K562 (cell line): ENCODE measurements at regions not wholly inside any gene's neighbourhood (a gene's known extent, or its start where the extent isn't known, plus 50 kb on each side); places are given as distances from the start of the nearest gene placed in this dataset.

ENCODE experiments used
- ATAC-seq: fragments of 200-7000 bp; cut with Tn5 transposase; 3 replicates; pipeline ENCODE4 v1.9.1; 2020; ENCODE audit warnings: moderate library complexity
- BruUV-seq: library from RNA; stranded (reverse); fragments of 400-500 nt; replicated peaks from 2 replicates; lab custom pipeline; 2021; lab: Mats Ljungman, UMichigan
- CTCF ChIA-PET: fragments of 300-600 bp; formaldehyde crosslinking; extraction: SDS; loops from one replicate; lab custom pipeline; 2021; ENCODE audit warnings: low intra/inter-chr PET ratio; lab: Yijun Ruan, JAX
- POLR2A ChIA-PET: fragments of 300-600, 350-650 bp; sonication (Branson Sonifier 250); formaldehyde crosslinking; extraction: SDS; loops from one replicate; lab custom pipeline; 2021; ENCODE audit warnings: antibody characterized with exemption, inconsistent platforms; lab: Yijun Ruan, JAX
- DNase-seq, 4 experiments: peaks; one replicate each; pipeline versions ENCODE4 v3.0.0 to v3.0.0-alpha.2; 2011 to 2018; ENCODE audit warnings: low spot score in 3 of 4, mixed read lengths in 3 of 4; ENCODE audit errors: extremely low read depth in 1 of 4
- FAIRE-seq: peaks from 2 replicates; lab custom pipeline; 2011; peaks lifted over from hg19 to GRCh38; lab: Jason Lieb, UNC
- H2AFZ ChIP-seq: 2 replicates; pipeline ENCODE4 v1.6.0; 2011; ENCODE audit warnings: low read depth, low read length, control low read depth, inconsistent platforms
- H3K27ac ChIP-seq: fragments of 200-600 bp; 3 replicates; pipeline ENCODE4 v1.8.0; 2011; ENCODE audit warnings: low read depth, mild to moderate bottlenecking, control low read depth, inconsistent platforms, low read length, moderate library complexity, mixed read lengths; ENCODE audit errors: extremely low read depth
- H3K27me3 ChIP-seq, 2 experiments: fragments of 300-600 bp in 1 of 2; 2 replicates in 1 of 2; 3 replicates in 1 of 2; pipeline versions ENCODE4 v1.6.0 to v1.8.0; 2011; ENCODE audit warnings: inconsistent platforms in 2 of 2, low read length in 2 of 2, mild to moderate bottlenecking in 1 of 2, mixed read lengths in 1 of 2, moderate library complexity in 1 of 2; ENCODE audit not compliant: control insufficient read depth in 2 of 2, insufficient read depth in 2 of 2
- H3K36me3 ChIP-seq: fragments of 300-600 bp; 3 replicates; pipeline ENCODE4 v1.8.0; 2011; ENCODE audit warnings: mild to moderate bottlenecking, low read length, inconsistent platforms; ENCODE audit not compliant: control insufficient read depth, insufficient read depth
- H3K4me1 ChIP-seq, 2 experiments: fragments of 200-600 bp in 1 of 2; replicated peaks in 1 of 2; 2 replicates in 1 of 2; 3 replicates in 1 of 2; pipeline versions ENCODE4 v1.5.1 to v1.8.0; 2011; ENCODE audit warnings: inconsistent platforms in 2 of 2, low read length in 2 of 2, mild to moderate bottlenecking in 1 of 2, mixed read lengths in 1 of 2, moderate library complexity in 1 of 2; ENCODE audit not compliant: control insufficient read depth in 2 of 2, insufficient read depth in 2 of 2
- H3K4me2 ChIP-seq: 2 replicates; pipeline ENCODE4 v1.6.1; 2011; ENCODE audit warnings: low read length, control low read depth, inconsistent platforms, mixed read lengths; ENCODE audit not compliant: insufficient read depth
- H3K4me3 ChIP-seq: fragments of 200-600 bp; sonication (generic), shearing (Covaris generic); 2 replicates; pipeline ENCODE4 v1.5.1; 2016; ENCODE audit warnings: control low read depth, inconsistent platforms
- H3K79me2 ChIP-seq: fragments of 200-600 bp; 3 replicates; pipeline ENCODE4 v1.8.0; 2011; ENCODE audit warnings: low read length, inconsistent platforms; ENCODE audit not compliant: control insufficient read depth, insufficient read depth
- H3K9ac ChIP-seq, 2 experiments: 2 replicates each; pipeline versions ENCODE4 v1.6.0 to v1.6.1; 2011; ENCODE audit warnings: low read depth in 2 of 2, low read length in 2 of 2, control low read depth in 1 of 2, inconsistent platforms in 1 of 2, mild to moderate bottlenecking in 1 of 2, mixed read lengths in 1 of 2; ENCODE audit not compliant: insufficient read depth in 1 of 2
- H3K9me1 ChIP-seq: one replicate; pipeline ENCODE4 v1.6.0; 2011; ENCODE audit warnings: inconsistent platforms, mild to moderate bottlenecking, low read length, moderate library complexity; ENCODE audit not compliant: control insufficient read depth, insufficient read depth
- H3K9me3 ChIP-seq: replicated peaks from 2 replicates; pipeline ENCODE4 v1.5.1; 2011; ENCODE audit warnings: low read depth, low read length, inconsistent platforms; ENCODE audit not compliant: control insufficient read depth, insufficient read depth
- H4K20me1 ChIP-seq: replicated peaks from 2 replicates; pipeline ENCODE4 v1.6.1; 2011; ENCODE audit warnings: low read length, inconsistent platforms, mixed read lengths; ENCODE audit not compliant: control insufficient read depth, insufficient read depth
- CTBP1 ChIP-seq: fragments of 450-650 bp; IDR thresholded peaks from 2 replicates; pipeline ENCODE4 v1.6.1; 2016; ENCODE audit warnings: borderline replicate concordance
- HNRNPK ChIP-seq: fragments of 200-400 bp; formaldehyde crosslinking; IDR thresholded peaks from one replicate; pipeline ENCODE4 v1.6.1; 2018; ENCODE audit warnings: mild to moderate bottlenecking, low read depth, low read length; ENCODE audit not compliant: poor library complexity, severe bottlenecking
- NR3C1 ChIP-seq: sonication (generic); formaldehyde crosslinking; IDR thresholded peaks from 2 replicates; pipeline ENCODE4 v1.8.1; 2022; ENCODE audit warnings: missing genetic modification reagents
- SMC3 ChIP-seq: conservative IDR thresholded peaks from 2 replicates; pipeline ENCODE4 v1.6.1; 2011; ENCODE audit warnings: low read depth, low read length, improper control_type of control experiment; ENCODE audit not compliant: insufficient read depth
- ZBTB8A ChIP-seq: fragments of 450-650 bp; IDR thresholded peaks from 2 replicates; pipeline ENCODE4 v1.6.1; 2018; ENCODE audit warnings: mild to moderate bottlenecking, moderate library complexity; ENCODE audit not compliant: partially characterized antibody
- ZNF121 ChIP-seq: sonication (generic); formaldehyde crosslinking; conservative IDR thresholded peaks from 2 replicates; pipeline ENCODE4 v1.8.0; 2022; ENCODE audit warnings: missing genetic modification reagents
- ZNF274 ChIP-seq: IDR thresholded peaks from 2 replicates; pipeline ENCODE4 v1.6.1; 2011; ENCODE audit warnings: low read depth, mild to moderate bottlenecking, low read length, moderate library complexity, borderline replicate concordance
- ZNF699 ChIP-seq: fragments of 250-450 bp; sonication (Bioruptor Pico); IDR thresholded peaks from 2 replicates; pipeline ENCODE4 v1.8.0; 2021; ENCODE audit warnings: mild to moderate bottlenecking, moderate library complexity; ENCODE audit not compliant: insufficient replicate concordance
- WGBS: fragments of 100-300 bp; shearing (Covaris generic); methylation state at CpG from one replicate; pipeline ENCODE4 v1.1.6; 2016; ENCODE audit warnings: low coverage, mixed read lengths; ENCODE audit not compliant: insufficient coverage; ENCODE audit errors: missing lambda C conversion rate; 5-methylcytosine and 5-hydroxymethylcytosine counted together
- in situ Hi-C: fragments of 300-500 bp; cut with MboI; formaldehyde crosslinking; loops from 4 replicates; pipeline ENCODE4 v1.15.0; 2018; ENCODE audit warnings: inconsistent platforms, mixed read lengths
- intact Hi-C: fragments of 100-400 bp; cut with micrococcal nuclease; formaldehyde crosslinking; loops from 2 replicates; pipeline ENCODE4 v1.14.2; 2022
- TF ChIP-seq, protein P1 (sequence below): fragments of 250-450 bp; sonication (Bioruptor Pico); IDR thresholded peaks from 2 replicates; pipeline ENCODE4 v1.8.0; 2021; ENCODE audit warnings: moderate library complexity, mild to moderate bottlenecking, inconsistent platforms
- TF ChIP-seq, protein P2 (sequence below): fragments of 250-450 bp; sonication (Bioruptor Pico); IDR thresholded peaks from 2 replicates; pipeline ENCODE4 v1.8.0; 2021; ENCODE audit warnings: borderline replicate concordance, mild to moderate bottlenecking, moderate library complexity; ENCODE audit not compliant: poor library complexity, severe bottlenecking
- TF ChIP-seq, protein P3 (sequence below): fragments of 450-650 bp; formaldehyde crosslinking; IDR thresholded peaks from 2 replicates; pipeline ENCODE4 v1.4.0; 2022; ENCODE audit warnings: missing genetic modification characterization
- TF ChIP-seq, protein P4 (sequence below): fragments of 250-450 bp; sonication (Bioruptor Pico); IDR thresholded peaks from 2 replicates; pipeline ENCODE4 v1.4.0; 2020

DNA sequence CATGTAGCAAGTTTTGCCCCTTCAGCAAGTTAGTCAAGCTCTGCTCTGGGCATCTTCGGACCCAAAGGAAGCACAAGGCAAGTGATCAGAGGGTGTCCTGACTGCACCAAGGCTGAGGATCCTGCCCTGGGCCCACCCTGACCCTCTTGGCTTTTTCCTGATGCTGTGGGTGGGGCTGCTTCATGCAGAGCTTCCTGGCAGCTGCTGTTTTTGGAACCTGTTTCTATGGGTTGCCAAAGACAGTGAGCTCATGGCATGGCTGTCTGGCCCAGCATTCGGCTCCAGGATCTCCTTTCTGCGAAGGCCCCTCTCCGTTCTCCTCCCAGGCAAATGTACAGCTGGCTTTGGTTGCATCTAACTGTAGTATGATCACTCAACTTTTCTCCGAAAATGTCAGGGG lies 497.9 kb downstream of the ARHGEF28 start:
- no TSS peak for BruUV-seq
- CTCF ChIA-PET, result no interaction called here

More for the DNA sequence above, 497.9 kb downstream of the ARHGEF28 start:
- Histone ChIP-seq H4K20me1 (no peaks in the 10 kb centered on the region), H3K9me3 (no peaks in the 10 kb centered on the region), H3K9me1 (no peaks in the 10 kb centered on the region), H3K4me2 (no peak overlapping the region), H3K79me2 (no peaks in the 10 kb centered on the region), H3K4me3 (no peak overlapping the region), H2AFZ (no peak overlapping the region), H3K27ac (no peak overlapping the region), H3K27me3 (peaks cover 0 to 6% of the 10 kb centered on the region in 2 experiments; a peak in 1 of 5 replicates), H3K9ac (no peak overlapping the region), H3K36me3 (no peaks in the 10 kb centered on the region), H3K4me1 (no peaks in the 10 kb centered on the region)
- POLR2A ChIA-PET, result interaction anchor here (0.5 kb wide), 1 partner anchor 405 kb away, joined by 3 read pairs; no protein-coding TSS in a partner anchor
- FAIRE-seq (no peak), DNase-seq (no peak), ATAC-seq (no peak)
- TF ChIP-seq ZBTB8A, result no peak
- TF ChIP-seq CTBP1, result no peak
- TF ChIP-seq ZNF274, result no peak
- TF ChIP-seq, protein P1, sequence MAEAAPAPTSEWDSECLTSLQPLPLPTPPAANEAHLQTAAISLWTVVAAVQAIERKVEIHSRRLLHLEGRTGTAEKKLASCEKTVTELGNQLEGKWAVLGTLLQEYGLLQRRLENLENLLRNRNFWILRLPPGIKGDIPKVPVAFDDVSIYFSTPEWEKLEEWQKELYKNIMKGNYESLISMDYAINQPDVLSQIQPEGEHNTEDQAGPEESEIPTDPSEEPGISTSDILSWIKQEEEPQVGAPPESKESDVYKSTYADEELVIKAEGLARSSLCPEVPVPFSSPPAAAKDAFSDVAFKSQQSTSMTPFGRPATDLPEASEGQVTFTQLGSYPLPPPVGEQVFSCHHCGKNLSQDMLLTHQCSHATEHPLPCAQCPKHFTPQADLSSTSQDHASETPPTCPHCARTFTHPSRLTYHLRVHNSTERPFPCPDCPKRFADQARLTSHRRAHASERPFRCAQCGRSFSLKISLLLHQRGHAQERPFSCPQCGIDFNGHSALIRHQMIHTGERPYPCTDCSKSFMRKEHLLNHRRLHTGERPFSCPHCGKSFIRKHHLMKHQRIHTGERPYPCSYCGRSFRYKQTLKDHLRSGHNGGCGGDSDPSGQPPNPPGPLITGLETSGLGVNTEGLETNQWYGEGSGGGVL (CRISPR knock-in tag), result no peak
- TF ChIP-seq NR3C1 (CRISPR knock-in tag), result no peak
- no peak for TF ChIP-seq ZNF121
- TF ChIP-seq SMC3, result no peak
- TF ChIP-seq, protein P2, sequence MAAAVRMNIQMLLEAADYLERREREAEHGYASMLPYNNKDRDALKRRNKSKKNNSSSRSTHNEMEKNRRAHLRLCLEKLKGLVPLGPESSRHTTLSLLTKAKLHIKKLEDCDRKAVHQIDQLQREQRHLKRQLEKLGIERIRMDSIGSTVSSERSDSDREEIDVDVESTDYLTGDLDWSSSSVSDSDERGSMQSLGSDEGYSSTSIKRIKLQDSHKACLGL (CRISPR knock-in tag), result no peak
- TF ChIP-seq HNRNPK, result no peak
- no peak for TF ChIP-seq ZNF699 (CRISPR knock-in tag)
- TF ChIP-seq, protein P3, sequence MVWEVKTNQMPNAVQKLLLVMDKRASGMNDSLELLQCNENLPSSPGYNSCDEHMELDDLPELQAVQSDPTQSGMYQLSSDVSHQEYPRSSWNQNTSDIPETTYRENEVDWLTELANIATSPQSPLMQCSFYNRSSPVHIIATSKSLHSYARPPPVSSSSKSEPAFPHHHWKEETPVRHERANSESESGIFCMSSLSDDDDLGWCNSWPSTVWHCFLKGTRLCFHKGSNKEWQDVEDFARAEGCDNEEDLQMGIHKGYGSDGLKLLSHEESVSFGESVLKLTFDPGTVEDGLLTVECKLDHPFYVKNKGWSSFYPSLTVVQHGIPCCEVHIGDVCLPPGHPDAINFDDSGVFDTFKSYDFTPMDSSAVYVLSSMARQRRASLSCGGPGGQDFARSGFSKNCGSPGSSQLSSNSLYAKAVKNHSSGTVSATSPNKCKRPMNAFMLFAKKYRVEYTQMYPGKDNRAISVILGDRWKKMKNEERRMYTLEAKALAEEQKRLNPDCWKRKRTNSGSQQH (CRISPR knock-in tag), result no peak
- TF ChIP-seq, protein P4, sequence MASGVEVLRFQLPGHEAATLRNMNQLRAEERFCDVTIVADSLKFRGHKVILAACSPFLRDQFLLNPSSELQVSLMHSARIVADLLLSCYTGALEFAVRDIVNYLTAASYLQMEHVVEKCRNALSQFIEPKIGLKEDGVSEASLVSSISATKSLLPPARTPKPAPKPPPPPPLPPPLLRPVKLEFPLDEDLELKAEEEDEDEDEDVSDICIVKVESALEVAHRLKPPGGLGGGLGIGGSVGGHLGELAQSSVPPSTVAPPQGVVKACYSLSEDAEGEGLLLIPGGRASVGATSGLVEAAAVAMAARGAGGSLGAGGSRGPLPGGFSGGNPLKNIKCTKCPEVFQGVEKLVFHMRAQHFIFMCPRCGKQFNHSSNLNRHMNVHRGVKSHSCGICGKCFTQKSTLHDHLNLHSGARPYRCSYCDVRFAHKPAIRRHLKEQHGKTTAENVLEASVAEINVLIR (CRISPR knock-in tag), result no peak
- WGBS, result 0% methylated on average over 5 of the region's 5 CpGs
- in situ Hi-C loops, result no loop called here
- intact Hi-C loops, result no loop called here
